ENCODE measurements at regions not wholly inside any gene's neighbourhood (a gene's known extent, or its start where the extent isn't known, plus 50 kb on each side); places are given as distances from the start of the nearest gene placed in this dataset.

GRCh38 chr5:18105449-18105848, 471.2 kb downstream of the TAF11L14 start:
- TF ChIP-seq POLR2A (IDR thresholded peaks at IDR 0.05) (no peak), CTCF (IDR thresholded peaks at IDR 0.05) (no peak)

Measured in body of pancreas (tissue), 4 donors.